ENCODE measurements at regions not wholly inside any gene's neighbourhood (a gene's known extent, or its start where the extent isn't known, plus 50 kb on each side); places are given as distances from the start of the nearest gene placed in this dataset.

- TF ChIP-seq CTCF (conservative IDR thresholded peaks at IDR 0.05; ENCODE audit: low read length) (no peak), EZH2phosphoT487 (IDR thresholded peaks at IDR 0.05; ENCODE audit: borderline replicate concordance) (no peak)
Measured at GRCh38 chr9:26539867-26540493, 352.6 kb downstream of the CAAP1 start.
